ENCODE measurements at regions not wholly inside any gene's neighbourhood (a gene's known extent, or its start where the extent isn't known, plus 50 kb on each side); places are given as distances from the start of the nearest gene placed in this dataset.
A peak's percentile ranks its signal among the peaks of the same experiment; 100 is the strongest.
"Not testable (repeated sequence)": the region's sequence is repeated elsewhere in the genome, so short reads cannot be mapped to it uniquely, and the experiment has no call there.

DNA sequence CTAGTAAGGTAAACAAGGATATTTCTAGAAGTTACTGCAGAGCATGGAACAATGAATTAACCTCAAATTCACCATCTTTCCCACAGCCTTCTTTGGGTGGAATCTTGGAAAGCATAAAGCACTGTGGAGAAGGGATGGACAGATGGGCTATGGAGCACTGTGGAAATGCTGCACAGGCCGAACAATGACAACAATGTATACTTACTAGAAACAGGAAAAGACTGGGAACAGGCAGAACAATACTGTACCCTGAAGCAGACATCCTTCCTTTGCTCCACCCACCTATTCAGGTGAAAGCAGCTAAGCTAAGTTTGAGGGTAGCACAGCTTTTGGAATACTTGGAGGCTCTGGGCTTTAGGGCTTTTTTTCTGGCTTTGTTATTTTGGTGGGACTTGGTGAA is 250.6 kb upstream of the KLF8 start:
- no peak for DNase-seq (ENCODE audit: low spot score)

DNA sequence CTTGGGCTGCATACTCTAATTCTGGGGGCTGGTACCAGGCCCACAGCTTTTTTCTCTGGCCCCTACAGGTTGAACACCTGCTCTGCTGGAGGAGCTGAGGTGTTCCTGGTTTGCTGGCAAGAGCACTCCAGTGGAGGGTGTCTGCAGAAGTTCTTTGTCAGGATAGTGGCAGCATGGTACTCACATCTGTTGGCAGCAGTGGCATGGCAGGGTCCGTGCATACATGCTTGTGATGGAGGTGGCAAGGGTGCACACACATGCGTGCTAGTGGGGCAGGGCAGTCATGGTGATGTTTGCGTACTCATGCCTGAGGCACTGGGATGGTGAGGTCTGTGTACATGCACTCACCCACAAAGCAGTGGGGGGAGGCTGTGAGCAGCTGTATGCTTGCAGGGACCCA is 235.5 kb upstream of the KLF8 start:
- DNase-seq (ENCODE audit: low spot score) = no peak

- DNase-seq (ENCODE audit: low spot score) = no peak
These were observed 232.0 kb upstream of the KLF8 start for GRCh38 chrX:56000174-56000573.

GRCh38 chrX:56000729-56001128 is 231.4 kb upstream of the KLF8 start:
- no peak for DNase-seq (ENCODE audit: low spot score)

DNA sequence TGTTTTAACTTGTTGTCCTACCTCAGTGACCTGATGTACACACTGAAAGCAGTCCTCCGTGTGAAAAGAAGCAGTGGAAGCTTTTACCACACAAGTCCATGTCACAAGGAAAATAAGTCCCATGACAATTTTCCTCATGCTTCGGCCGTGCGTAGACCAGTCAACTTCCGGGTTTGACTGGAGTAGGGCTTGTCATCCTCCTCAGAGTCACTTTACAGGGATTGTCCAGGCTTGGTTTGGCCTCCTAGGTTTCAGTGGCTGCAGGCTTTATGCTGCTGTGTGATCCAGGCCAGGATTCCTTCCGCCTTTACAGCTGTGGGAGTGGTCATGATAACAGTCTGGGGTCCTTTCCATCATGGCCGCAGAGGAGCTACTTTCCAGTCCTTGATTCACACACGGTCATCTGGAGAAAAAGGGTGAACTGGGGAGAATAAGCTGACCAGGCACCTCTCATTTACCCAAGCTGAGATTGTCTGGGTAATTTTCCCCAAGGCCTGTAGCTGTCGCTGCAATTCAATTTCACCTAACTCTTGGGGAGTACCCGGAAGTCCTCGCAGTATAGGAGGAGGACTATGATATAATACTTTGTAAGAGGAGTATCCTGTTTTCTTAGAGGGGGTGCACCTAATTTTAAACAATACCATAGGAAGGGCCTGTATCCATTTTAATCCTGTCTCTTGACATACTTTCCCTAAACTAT is 206.1 kb upstream of the KLF8 start:
- DNase-seq (ENCODE audit: low spot score) = no peak

- DNase-seq (ENCODE audit: low spot score) = no peak
These were observed 205.3 kb upstream of the KLF8 start for GRCh38 chrX:56026815-56027214.

- no peak for DNase-seq (ENCODE audit: low spot score)
These were observed 203.0 kb upstream of the KLF8 start for GRCh38 chrX:56029188-56029587.

GRCh38 chrX:56029691-56030090 is 202.5 kb upstream of the KLF8 start:
- no peak for DNase-seq (ENCODE audit: low spot score)

GRCh38 chrX:56031409-56031808 is 200.7 kb upstream of the KLF8 start:
- DNase-seq (ENCODE audit: low spot score) = no peak

GRCh38 chrX:56033495-56034180 is 198.5 kb upstream of the KLF8 start:
- DNase-seq (ENCODE audit: low spot score) = no peak

DNA sequence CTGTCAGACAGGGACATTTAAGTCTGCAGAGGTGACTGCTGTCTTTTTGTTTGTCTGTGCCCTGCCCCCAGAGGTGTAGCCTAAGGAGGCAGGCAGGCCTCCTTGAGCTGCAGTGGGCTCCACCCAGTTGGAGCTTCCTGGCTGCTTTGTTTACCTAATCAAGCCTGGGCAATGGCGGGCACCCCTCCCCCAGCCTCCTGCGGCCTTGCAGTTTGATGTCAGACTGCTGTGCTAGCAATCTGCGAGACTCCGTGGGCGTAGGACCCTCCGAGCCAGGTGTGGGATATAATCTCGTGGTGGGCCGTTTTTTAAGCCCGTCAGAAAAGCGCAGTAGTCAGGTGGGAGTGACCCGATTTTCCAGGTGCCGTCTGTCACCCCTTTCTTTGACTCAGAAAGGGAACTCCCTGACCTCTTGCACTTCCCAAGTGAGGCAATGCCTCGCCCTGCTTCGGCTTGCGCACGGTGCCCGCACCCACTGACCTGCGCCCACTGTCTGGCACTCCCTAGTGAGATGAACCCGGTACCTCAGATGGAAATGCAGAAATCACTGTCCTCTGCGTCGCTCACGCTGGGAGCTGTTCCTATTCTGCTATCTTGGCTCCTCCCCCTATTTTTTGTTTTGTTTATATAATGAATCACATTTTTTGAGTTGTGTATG is 179.4 kb upstream of the KLF8 start:
- not testable (repeated sequence) for DNase-seq (ENCODE audit: low spot score)

GRCh38 chrX:56057325-56057724 is 174.8 kb upstream of the KLF8 start:
- no peak for DNase-seq (ENCODE audit: low spot score)

- no peak for DNase-seq (ENCODE audit: low spot score)
These were observed 166.1 kb upstream of the KLF8 start for GRCh38 chrX:56066016-56066415.

GRCh38 chrX:56068274-56068758 is 163.8 kb upstream of the KLF8 start:
- peak; percentile 1 for DNase-seq (ENCODE audit: low spot score)

DNA sequence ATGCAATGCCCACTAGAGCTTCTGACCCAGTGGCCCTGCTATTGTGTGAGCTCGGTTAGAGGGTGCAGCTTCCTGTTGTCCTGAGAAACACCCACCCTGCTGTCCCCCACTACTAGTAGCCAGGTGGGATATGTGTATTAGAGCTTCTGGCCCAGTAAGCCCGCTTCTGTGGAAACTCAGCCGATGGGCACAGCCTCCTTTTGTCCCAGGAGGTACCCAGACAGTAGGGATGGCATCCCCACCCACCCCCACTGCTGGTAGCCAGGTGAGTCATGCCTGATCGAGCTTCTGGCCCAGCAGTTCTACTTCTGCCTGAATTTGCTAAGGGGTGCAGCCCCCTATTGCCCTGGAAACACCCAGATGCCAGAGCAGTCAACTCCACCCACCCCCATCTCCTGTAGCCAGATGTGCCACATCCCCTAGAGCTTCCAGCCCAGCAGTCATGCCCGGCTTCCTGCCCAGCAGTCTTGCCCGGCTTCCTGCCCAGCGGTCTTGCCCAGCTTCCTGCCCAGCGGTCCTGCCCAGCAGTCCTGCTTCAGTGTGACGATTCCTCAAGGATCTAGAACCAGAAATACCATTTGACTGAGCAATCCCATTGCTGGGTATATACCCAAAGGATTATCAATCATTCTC is 162.7 kb upstream of the KLF8 start:
- peak; percentile 1 for DNase-seq (ENCODE audit: low spot score)

DNA sequence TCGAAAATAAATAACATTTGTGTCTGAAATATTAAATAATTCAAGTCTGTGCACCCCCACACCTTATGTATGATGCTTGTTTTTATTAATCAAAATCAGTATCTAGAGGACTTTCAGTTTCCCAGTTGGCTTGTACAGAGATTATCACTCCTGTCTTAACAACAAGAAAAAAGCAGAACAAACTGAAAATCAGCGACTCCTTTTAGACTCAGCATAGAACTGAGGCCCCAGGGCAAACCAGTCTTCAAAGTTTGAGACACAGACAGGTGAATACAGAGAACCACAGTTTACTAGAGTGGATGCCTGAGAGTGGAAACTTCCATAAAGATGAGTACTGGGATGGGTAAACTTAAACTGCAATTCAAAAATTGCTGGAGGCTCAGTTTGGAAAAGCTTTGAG is 142.8 kb upstream of the KLF8 start:
- no peak for DNase-seq (ENCODE audit: low spot score)

GRCh38 chrX:56099271-56099670 is 132.9 kb upstream of the KLF8 start:
- DNase-seq (ENCODE audit: low spot score) = no peak

GRCh38 chrX:56107320-56107719 is 124.8 kb upstream of the KLF8 start:
- DNase-seq (ENCODE audit: low spot score) = no peak

DNA sequence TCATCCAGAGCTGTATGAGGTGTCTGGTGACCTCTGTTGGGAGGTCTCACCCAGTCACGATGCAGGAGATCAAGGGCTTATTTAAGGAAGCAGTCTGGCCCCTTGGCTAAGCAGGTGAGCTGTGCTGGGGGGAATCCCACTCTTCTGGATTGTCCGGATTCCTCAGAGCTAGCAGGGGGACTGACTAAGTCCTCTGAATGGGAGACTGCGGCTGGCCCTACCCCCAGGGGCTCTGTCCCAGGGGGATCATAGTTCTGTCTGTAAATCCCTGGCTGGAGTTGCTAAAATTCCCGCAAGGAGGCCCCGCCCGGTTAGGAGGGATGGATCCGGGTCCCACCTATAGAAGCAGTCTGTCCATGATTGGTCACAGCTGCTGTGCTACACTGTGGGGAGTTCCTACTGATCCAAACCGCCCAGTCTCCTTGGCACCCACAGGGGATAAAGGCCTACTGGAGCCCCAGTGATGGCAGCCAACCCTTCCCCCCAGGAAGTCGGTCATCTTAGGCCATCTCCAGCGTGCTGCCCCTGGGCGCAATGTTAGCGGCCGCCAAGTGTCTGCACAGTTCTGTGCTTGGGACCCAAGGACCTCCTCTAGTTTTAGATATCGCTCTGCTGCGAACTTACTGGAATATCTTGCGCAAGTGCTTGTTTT is 118.2 kb upstream of the KLF8 start:
- no peak for DNase-seq (ENCODE audit: low spot score)

DNA sequence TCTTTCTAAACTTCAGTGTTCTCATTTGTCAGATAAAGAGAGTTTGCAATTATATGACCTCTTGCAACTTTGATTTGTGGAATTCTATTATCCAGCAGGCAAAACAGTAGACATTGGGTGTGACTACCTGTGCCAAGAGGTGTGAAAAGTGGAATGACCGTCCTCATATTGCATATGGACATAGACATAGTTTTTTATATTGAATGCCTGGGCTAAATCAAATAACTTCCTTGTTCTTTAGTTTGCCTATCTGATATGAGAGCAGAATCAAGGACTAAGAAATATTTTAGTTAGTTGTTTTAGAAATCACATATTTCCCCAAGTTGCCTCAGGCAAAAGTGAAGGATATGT is 117.7 kb upstream of the KLF8 start:
- no peak for DNase-seq (ENCODE audit: low spot score)

DNA sequence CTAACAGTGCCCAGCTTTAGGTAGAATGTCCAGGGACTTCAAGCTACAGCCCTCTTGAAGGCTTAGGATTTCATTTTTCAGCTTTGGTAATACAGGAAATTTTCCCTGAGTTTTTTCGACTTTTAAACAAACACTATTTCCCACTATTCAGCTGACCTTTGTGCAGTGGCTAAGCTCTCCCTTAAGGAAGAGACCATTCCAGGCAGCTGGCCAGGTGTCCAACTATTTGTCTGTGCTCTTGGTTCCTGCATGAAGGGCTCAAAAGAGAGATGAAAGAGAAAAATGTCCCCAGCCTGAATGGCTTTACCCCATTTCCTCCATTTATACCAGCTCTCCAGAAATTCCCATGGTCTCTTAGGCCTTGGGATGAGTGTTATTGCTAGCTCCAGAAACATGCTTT is 111.9 kb upstream of the KLF8 start:
- no peak for DNase-seq (ENCODE audit: low spot score)

DNA sequence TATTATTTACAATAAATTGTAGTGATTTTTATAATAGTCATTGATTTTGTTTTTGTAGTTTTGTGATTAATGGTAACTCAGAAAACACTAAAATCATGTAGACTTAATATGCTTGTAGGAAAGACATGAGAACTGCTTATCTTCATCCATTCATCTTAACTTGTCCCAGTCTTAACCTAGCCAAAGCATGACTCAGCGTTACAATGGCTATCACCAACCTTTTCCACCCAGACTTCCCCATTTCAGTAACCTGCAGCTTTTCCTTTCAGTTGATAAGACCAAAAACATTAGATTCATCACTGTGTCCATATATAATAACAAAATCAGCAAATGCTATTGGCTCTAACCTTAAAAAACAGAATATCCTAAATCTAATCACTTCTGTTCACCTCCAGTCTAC is 106.2 kb upstream of the KLF8 start:
- no peak for DNase-seq (ENCODE audit: low spot score)

Measured in kidney capillary endothelial cell (primary cell).